ENCODE measurements at regions not wholly inside any gene's neighbourhood (a gene's known extent, or its start where the extent isn't known, plus 50 kb on each side); places are given as distances from the start of the nearest gene placed in this dataset.
"Not testable (repeated sequence)": the region's sequence is repeated elsewhere in the genome, so short reads cannot be mapped to it uniquely, and the experiment has no call there.

DNA sequence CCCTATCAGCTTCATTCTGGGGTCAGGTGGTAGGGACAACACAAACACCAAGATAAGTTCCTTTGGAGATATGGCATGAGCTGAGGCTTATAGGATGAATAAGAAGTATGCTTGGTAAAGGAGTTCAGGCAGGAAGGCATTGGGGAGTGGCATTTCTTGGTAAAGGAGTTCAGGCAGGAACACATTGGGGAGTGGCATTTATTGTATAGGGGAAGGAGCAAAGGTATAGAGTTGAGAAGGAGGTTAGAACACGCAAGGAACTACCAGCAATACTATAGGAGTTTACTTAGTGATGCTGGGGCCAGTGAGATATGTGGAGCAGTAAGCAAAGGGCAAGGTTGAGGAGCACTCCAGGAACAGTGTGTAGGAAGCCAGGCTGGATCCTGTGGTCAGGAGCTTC is 625.9 kb downstream of the TTLL7 start:
- TF ChIP-seq, protein P1, sequence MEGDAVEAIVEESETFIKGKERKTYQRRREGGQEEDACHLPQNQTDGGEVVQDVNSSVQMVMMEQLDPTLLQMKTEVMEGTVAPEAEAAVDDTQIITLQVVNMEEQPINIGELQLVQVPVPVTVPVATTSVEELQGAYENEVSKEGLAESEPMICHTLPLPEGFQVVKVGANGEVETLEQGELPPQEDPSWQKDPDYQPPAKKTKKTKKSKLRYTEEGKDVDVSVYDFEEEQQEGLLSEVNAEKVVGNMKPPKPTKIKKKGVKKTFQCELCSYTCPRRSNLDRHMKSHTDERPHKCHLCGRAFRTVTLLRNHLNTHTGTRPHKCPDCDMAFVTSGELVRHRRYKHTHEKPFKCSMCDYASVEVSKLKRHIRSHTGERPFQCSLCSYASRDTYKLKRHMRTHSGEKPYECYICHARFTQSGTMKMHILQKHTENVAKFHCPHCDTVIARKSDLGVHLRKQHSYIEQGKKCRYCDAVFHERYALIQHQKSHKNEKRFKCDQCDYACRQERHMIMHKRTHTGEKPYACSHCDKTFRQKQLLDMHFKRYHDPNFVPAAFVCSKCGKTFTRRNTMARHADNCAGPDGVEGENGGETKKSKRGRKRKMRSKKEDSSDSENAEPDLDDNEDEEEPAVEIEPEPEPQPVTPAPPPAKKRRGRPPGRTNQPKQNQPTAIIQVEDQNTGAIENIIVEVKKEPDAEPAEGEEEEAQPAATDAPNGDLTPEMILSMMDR (IDR thresholded peaks at IDR 0.05), result not testable (repeated sequence)
- not testable (repeated sequence) for TF ChIP-seq POLR2A (IDR thresholded peaks at IDR 0.05)

All from adrenal gland (tissue), 5 donors.